Right atrium auricular region (tissue), 2 donors: ENCODE measurements at regions not wholly inside any gene's neighbourhood (a gene's known extent, or its start where the extent isn't known, plus 50 kb on each side); places are given as distances from the start of the nearest gene placed in this dataset.
"Not testable (repeated sequence)": the region's sequence is repeated elsewhere in the genome, so short reads cannot be mapped to it uniquely, and the experiment has no call there.

Experiments
- DNase-seq: peaks from one replicate; pipeline ENCODE4 v3.0.0-alpha.2; 2019; ENCODE audit warnings: low spot score
- H3K27ac ChIP-seq, 2 donors: fragments of 200-600 bp; sonication (generic); 1 replicate in 1 of 2; 2 replicates in 1 of 2; pipeline ENCODE4 v1.5.1; 2016 to 2019
- H3K27me3 ChIP-seq, 2 donors: fragments of 200-600 bp; sonication (generic); one replicate each; pipeline versions ENCODE4 v1.5.1 to v1.6.0; 2017 to 2019
- H3K36me3 ChIP-seq: fragments of 200-600 bp; sonication (generic); one replicate; pipeline ENCODE4 v1.5.1; 2016
- H3K4me1 ChIP-seq, 2 donors: fragments of 200-600 bp; sonication (generic); one replicate each; pipeline versions ENCODE4 v1.5.1 to v1.6.0; 2017 to 2019
- H3K4me3 ChIP-seq, 2 donors: fragments of 200-600 bp; sonication (generic); 1 replicate in 1 of 2; 2 replicates in 1 of 2; pipeline ENCODE4 v1.5.1; 2017 to 2019; ENCODE audit warnings: mild to moderate bottlenecking in 1 of 2, moderate library complexity in 1 of 2
- H3K9me3 ChIP-seq, 2 donors: fragments of 200-600 bp; sonication (generic); one replicate each; pipeline ENCODE4 v1.5.1; 2019
- TF ChIP-seq, protein P1 (sequence below), 2 donors: fragments of 200-600 bp; sonication (generic); IDR thresholded peaks; one replicate each; pipeline ENCODE4 v1.5.1; 2019; ENCODE audit warnings: antibody characterized with exemption in 2 of 2

DNA sequence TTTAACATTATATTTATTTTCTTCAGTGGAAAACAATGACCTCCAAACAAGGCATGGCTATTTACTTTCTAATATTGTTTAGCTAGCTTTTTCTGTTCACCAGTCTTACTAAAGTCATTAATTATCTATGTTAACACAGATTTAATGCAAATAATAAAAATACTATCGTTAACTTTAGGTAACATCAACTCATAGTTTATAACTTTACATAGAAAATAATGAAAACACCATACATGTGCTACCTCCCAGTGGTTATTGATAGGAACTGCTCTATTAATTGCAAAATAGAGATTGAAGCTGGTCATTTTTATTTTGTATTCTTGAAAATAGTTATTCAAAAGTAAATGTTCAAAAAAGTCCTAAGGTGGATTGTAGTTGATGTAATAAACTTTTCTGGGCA, 78.3 kb upstream of the HCN1 start:
- Histone ChIP-seq H3K27me3 (no peaks in the 10 kb centered on the region), H3K27ac (no peak overlapping the region), H3K36me3 (no peaks in the 10 kb centered on the region), H3K9me3 (no peaks in the 10 kb centered on the region), H3K4me1 (no peaks in the 10 kb centered on the region), H3K4me3 (no peak overlapping the region)
- TF ChIP-seq, protein P1, sequence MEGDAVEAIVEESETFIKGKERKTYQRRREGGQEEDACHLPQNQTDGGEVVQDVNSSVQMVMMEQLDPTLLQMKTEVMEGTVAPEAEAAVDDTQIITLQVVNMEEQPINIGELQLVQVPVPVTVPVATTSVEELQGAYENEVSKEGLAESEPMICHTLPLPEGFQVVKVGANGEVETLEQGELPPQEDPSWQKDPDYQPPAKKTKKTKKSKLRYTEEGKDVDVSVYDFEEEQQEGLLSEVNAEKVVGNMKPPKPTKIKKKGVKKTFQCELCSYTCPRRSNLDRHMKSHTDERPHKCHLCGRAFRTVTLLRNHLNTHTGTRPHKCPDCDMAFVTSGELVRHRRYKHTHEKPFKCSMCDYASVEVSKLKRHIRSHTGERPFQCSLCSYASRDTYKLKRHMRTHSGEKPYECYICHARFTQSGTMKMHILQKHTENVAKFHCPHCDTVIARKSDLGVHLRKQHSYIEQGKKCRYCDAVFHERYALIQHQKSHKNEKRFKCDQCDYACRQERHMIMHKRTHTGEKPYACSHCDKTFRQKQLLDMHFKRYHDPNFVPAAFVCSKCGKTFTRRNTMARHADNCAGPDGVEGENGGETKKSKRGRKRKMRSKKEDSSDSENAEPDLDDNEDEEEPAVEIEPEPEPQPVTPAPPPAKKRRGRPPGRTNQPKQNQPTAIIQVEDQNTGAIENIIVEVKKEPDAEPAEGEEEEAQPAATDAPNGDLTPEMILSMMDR (IDR thresholded peaks at IDR 0.05): peak; percentile 49 to 61
- DNase-seq: no peak

DNA sequence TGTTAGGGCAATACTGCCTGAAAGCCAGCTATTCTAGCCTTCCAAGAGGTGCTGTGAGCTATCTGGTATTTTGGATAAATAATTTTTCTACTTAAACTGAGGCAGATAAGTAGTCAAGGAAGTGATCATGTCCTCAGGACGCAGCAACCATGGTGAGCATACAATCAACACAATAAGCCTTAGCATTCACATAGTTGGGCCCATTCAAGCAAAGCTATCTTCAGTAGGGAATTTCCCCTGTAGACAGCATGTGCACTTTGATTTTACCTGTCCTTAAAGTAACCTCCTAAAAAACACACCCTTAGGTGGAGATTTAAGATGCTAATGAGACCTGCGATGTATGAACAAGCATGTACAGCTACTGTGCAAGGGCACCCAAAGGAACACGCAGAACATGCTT, 76.2 kb upstream of the HCN1 start:
- H3K27ac ChIP-seq: no peak overlapping the region
- H3K27me3 ChIP-seq: no peaks in the 10 kb centered on the region
- H3K9me3 ChIP-seq: no peaks in the 10 kb centered on the region
- DNase-seq: no peak
- H3K36me3 ChIP-seq: no peaks in the 10 kb centered on the region
- no peak overlapping the region for H3K4me3 ChIP-seq
- no peaks in the 10 kb centered on the region for H3K4me1 ChIP-seq
- TF ChIP-seq, protein P1 (IDR thresholded peaks at IDR 0.05): no peak

DNA sequence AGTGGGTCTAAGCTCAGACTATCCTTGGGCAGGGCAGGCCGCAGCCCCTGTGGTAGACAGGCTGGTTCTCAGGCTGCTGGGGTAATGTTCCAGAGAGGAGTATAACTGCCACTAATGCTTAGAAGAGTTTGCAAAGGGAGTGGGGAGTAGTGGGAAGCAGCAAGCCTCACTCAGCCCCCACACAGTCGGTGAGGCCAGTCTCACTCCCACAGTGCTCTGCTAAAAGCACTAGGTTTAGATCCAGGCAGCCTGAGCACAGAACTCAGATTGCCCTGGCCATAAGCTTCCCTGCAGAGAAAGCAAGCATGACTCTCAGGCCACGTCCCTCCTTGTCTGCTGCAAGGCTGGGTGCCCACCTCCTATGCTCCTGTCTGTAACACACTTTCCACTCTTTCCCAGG, 69.4 kb upstream of the HCN1 start:
- DNase-seq: no peak
- H3K36me3 ChIP-seq: no peaks in the 10 kb centered on the region

DNA sequence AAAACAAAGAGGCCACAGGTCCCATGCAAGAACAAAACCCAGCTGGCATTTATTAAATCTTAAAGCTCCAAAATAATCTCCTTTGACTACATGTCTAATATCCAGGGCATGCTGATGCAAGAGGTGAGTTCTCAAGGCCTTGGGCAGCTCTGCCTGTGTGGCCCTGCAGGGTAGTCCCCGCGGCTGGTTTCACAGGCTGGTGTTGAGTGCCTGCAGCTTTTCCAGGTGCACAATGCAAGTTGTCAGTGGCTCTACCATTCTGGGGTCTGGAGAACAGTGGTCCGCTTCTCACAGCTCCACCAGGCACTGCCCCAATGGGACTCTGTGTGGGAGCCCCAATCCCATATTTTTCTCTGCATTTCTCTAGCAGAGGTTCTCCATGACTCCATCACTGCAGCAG, 54.4 kb upstream of the HCN1 start:
- no peak for DNase-seq
- Histone ChIP-seq H3K27me3 (no peaks in the 10 kb centered on the region), H3K4me1 (no peaks in the 10 kb centered on the region), H3K36me3 (no peaks in the 10 kb centered on the region), H3K4me3 (no peak overlapping the region), H3K27ac (no peak overlapping the region), H3K9me3 (no peaks in the 10 kb centered on the region)
- TF ChIP-seq, protein P1 (IDR thresholded peaks at IDR 0.05): no peak

More for the DNA sequence above, 69.4 kb upstream of the HCN1 start:
- H3K27me3 ChIP-seq: no peaks in the 10 kb centered on the region
- no peak overlapping the region for H3K4me3 ChIP-seq
- no peaks in the 10 kb centered on the region for H3K9me3 ChIP-seq
- TF ChIP-seq, protein P1 (IDR thresholded peaks at IDR 0.05): no peak
- H3K4me1 ChIP-seq: no peaks in the 10 kb centered on the region
- H3K27ac ChIP-seq: no peak overlapping the region

DNA sequence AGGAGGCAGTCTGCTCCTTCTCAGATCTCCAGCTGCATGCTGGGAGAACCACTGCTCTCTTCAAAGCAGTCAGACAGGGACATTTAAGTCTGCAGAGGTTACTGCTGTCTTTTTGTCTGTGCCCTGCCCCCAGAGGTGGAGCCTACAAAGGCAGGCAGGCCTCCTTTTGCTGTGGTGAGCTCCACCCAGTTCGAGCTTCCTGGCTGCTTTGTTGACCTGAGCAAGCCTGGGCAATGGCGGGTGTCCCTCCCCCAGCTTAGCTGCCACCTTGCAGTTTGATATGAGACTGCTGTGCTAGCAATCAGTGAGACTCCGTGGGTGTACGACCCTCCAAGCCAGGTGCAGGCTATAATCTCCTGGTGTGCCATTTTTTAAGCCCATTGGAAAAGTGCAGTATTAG, 52.3 kb upstream of the HCN1 start:
- not testable (repeated sequence) for H3K27ac ChIP-seq, H3K4me3 ChIP-seq, H3K27me3 ChIP-seq

More for the DNA sequence above, 52.3 kb upstream of the HCN1 start:
- H3K9me3 ChIP-seq, H3K36me3 ChIP-seq, DNase-seq, H3K4me1 ChIP-seq: not testable (repeated sequence)
